Upper lobe of right lung (tissue), 1 donor: ENCODE measurements at regions not wholly inside any gene's neighbourhood (a gene's known extent, or its start where the extent isn't known, plus 50 kb on each side); places are given as distances from the start of the nearest gene placed in this dataset.

Experiments
- ATAC-seq: fragments of 200-7000 bp; cut with Tn5 transposase; one replicate; pipeline ENCODE4 v1.9.1; 2020; ENCODE audit warnings: mild to moderate bottlenecking, moderate library complexity
- DNase-seq: peaks from one replicate; pipeline ENCODE4 v3.0.0-alpha.2; 2020
- H3K27ac ChIP-seq: fragments of 200-600 bp; one replicate; pipeline ENCODE4 v1.8.0; 2022
- H3K27me3 ChIP-seq: fragments of 200-600 bp; one replicate; pipeline ENCODE4 v1.8.0; 2022; ENCODE audit warnings: mild to moderate bottlenecking
- H3K36me3 ChIP-seq: fragments of 200-600 bp; one replicate; pipeline ENCODE4 v1.8.0; 2022
- H3K4me1 ChIP-seq: fragments of 200-600 bp; one replicate; pipeline ENCODE4 v1.8.0; 2022
- H3K4me3 ChIP-seq: fragments of 200-600 bp; one replicate; pipeline ENCODE4 v1.8.0; 2022; ENCODE audit warnings: mild to moderate bottlenecking
- H3K9me3 ChIP-seq: fragments of 200-600 bp; one replicate; pipeline ENCODE4 v1.8.0; 2022
- CTCF ChIP-seq: fragments of 200-600 bp; IDR thresholded peaks from one replicate; pipeline ENCODE4 v1.8.0; 2022; ENCODE audit warnings: antibody characterized with exemption
- intact Hi-C: fragments of 100-400 bp; cut with DNase I; formaldehyde crosslinking; loops from one replicate; pipeline ENCODE4 v1.11.0; 2022
- donor health status: DM: no; HTN: yes; CAD: no; lungs with severe emphysema.

GRCh38 chr5:58200451-58200850 lies 259.4 kb downstream of the PLK2 start:
- ATAC-seq (no peak), DNase-seq (no peak)
- H3K36me3 ChIP-seq = no peaks in the 10 kb centered on the region
- no peak overlapping the region for H3K27ac ChIP-seq
- H3K4me1 ChIP-seq = no peaks in the 10 kb centered on the region
- no peak for TF ChIP-seq CTCF
- no peak overlapping the region for H3K4me3 ChIP-seq
- no peaks in the 10 kb centered on the region for H3K9me3 ChIP-seq
- intact Hi-C loops = no loop called here
- no peaks in the 10 kb centered on the region for H3K27me3 ChIP-seq

- H3K36me3 ChIP-seq = no peaks in the 10 kb centered on the region
- H3K4me1 ChIP-seq = no peaks in the 10 kb centered on the region
- no peak for DNase-seq
- H3K9me3 ChIP-seq = no peaks in the 10 kb centered on the region
- H3K27me3 ChIP-seq = no peaks in the 10 kb centered on the region
- H3K27ac ChIP-seq = no peak overlapping the region
- TF ChIP-seq CTCF = no peak
- no peak overlapping the region for H3K4me3 ChIP-seq
- intact Hi-C loops = no loop called here
- no peak for ATAC-seq
Observed at GRCh38 chr5:58199087-58199486, 260.8 kb downstream of the PLK2 start.

- Histone ChIP-seq H3K4me1 (no peaks in the 10 kb centered on the region), H3K36me3 (no peaks in the 10 kb centered on the region), H3K27me3 (no peaks in the 10 kb centered on the region), H3K9me3 (no peaks in the 10 kb centered on the region), H3K4me3 (no peak overlapping the region), H3K27ac (no peak overlapping the region)
- no peak for TF ChIP-seq CTCF
- DNase-seq (no peak), ATAC-seq (no peak)
- intact Hi-C loops = no loop called here
Observed at GRCh38 chr5:58198330-58198729, 261.6 kb downstream of the PLK2 start.

- Histone ChIP-seq H3K4me1 (no peaks in the 10 kb centered on the region), H3K36me3 (no peaks in the 10 kb centered on the region), H3K4me3 (no peak overlapping the region), H3K9me3 (no peaks in the 10 kb centered on the region), H3K27me3 (no peaks in the 10 kb centered on the region), H3K27ac (no peak overlapping the region)
- intact Hi-C loops = no loop called here
- no peak for DNase-seq
- TF ChIP-seq CTCF = no peak
- ATAC-seq = no peak
Observed at GRCh38 chr5:58197875-58198274, 262.0 kb downstream of the PLK2 start.

GRCh38 chr5:58191443-58191842 lies 268.4 kb downstream of the PLK2 start:
- no peak for TF ChIP-seq CTCF
- Histone ChIP-seq H3K4me1 (no peaks in the 10 kb centered on the region), H3K9me3 (no peaks in the 10 kb centered on the region), H3K27me3 (no peaks in the 10 kb centered on the region), H3K4me3 (no peak overlapping the region), H3K36me3 (no peaks in the 10 kb centered on the region), H3K27ac (no peak overlapping the region)
- no peak for DNase-seq
- ATAC-seq = no peak
- intact Hi-C loops = no loop called here

GRCh38 chr5:58188262-58188651 lies 271.6 kb downstream of the PLK2 start:
- no peak for ATAC-seq
- no peaks in the 10 kb centered on the region for H3K27me3 ChIP-seq
- TF ChIP-seq CTCF = no peak
- H3K9me3 ChIP-seq = no peaks in the 10 kb centered on the region
- intact Hi-C loops = no loop called here
- no peak overlapping the region for H3K27ac ChIP-seq
- no peaks in the 10 kb centered on the region for H3K36me3 ChIP-seq
- H3K4me1 ChIP-seq = no peaks in the 10 kb centered on the region
- no peak overlapping the region for H3K4me3 ChIP-seq
- DNase-seq = no peak
